Colonic mucosa (tissue), 4 donors: ENCODE measurements at regions not wholly inside any gene's neighbourhood (a gene's known extent, or its start where the extent isn't known, plus 50 kb on each side); places are given as distances from the start of the nearest gene placed in this dataset.

Experiments used
- DNase-seq: peaks from one replicate; pipeline ENCODE4 v3.0.0-alpha.2; 2020
- H3K27ac ChIP-seq: fragments of 200-600 bp; one replicate; pipeline ENCODE4 v1.8.0; 2021
- H3K27me3 ChIP-seq: fragments of 200-600 bp; one replicate; pipeline ENCODE4 v1.8.0; 2021
- H3K36me3 ChIP-seq: fragments of 200-600 bp; one replicate; pipeline ENCODE4 v1.8.0; 2021
- H3K4me1 ChIP-seq: fragments of 200-600 bp; one replicate; pipeline ENCODE4 v1.8.0; 2021; ENCODE audit warnings: mild to moderate bottlenecking
- H3K4me3 ChIP-seq: fragments of 200-600 bp; one replicate; pipeline ENCODE4 v1.8.0; 2021
- H3K9ac ChIP-seq, 2 donors: one replicate each; pipeline ENCODE4 v1.7.0; 2013; ENCODE audit warnings: control low read depth in 2 of 2, low read depth in 2 of 2, low read length in 2 of 2
- H3K9me3 ChIP-seq: fragments of 200-600 bp; one replicate; pipeline ENCODE4 v1.8.0; 2021
- CTCF ChIP-seq: fragments of 200-600 bp; IDR thresholded peaks from one replicate; pipeline ENCODE4 v1.8.0; 2022; ENCODE audit warnings: antibody characterized with exemption, mild to moderate bottlenecking
- intact Hi-C: fragments of 100-400 bp; cut with DNase I; formaldehyde crosslinking; loops from one replicate; pipeline ENCODE4 v1.14.1; 2022
- donor health status: healthy.
- donor health status: DM: no; HTN: no; CAD: no.
- donor health status: DM: no; HTN: no; CAD: no.

- Histone ChIP-seq H3K9me3 (no peaks in the 10 kb centered on the region), H3K27ac (no peak overlapping the region), H3K9ac (no peak overlapping the region), H3K4me3 (no peak overlapping the region), H3K36me3 (no peaks in the 10 kb centered on the region), H3K27me3 (no peaks in the 10 kb centered on the region), H3K4me1 (no peaks in the 10 kb centered on the region)
- intact Hi-C loops: no loop called here
- no peak for DNase-seq
- no peak for TF ChIP-seq CTCF
Measured at GRCh38 chr22:49152127-49152938, 675.3 kb downstream of the BRD1 start.

GRCh38 chr22:49151256-49152126 is 676.2 kb downstream of the BRD1 start:
- H3K4me3 ChIP-seq: no peak overlapping the region
- no peak for TF ChIP-seq CTCF
- no peak overlapping the region for H3K9ac ChIP-seq
- H3K9me3 ChIP-seq: no peaks in the 10 kb centered on the region
- H3K27ac ChIP-seq: no peak overlapping the region
- no peak for DNase-seq
- no peaks in the 10 kb centered on the region for H3K4me1 ChIP-seq
- intact Hi-C loops: no loop called here
- no peaks in the 10 kb centered on the region for H3K36me3 ChIP-seq
- H3K27me3 ChIP-seq: no peaks in the 10 kb centered on the region

- Histone ChIP-seq H3K4me1 (no peaks in the 10 kb centered on the region), H3K27ac (no peak overlapping the region), H3K9ac (no peak overlapping the region), H3K27me3 (no peaks in the 10 kb centered on the region), H3K9me3 (no peaks in the 10 kb centered on the region), H3K4me3 (no peak overlapping the region), H3K36me3 (no peaks in the 10 kb centered on the region)
- intact Hi-C loops: no loop called here
- DNase-seq: no peak
- TF ChIP-seq CTCF: no peak
Measured at GRCh38 chr22:49150801-49151221, 676.9 kb downstream of the BRD1 start.

- intact Hi-C loops: no loop called here
Measured at GRCh38 chr22:49149721-49150608, 677.7 kb downstream of the BRD1 start.

More at GRCh38 chr22:49149721-49150608, 677.7 kb downstream of the BRD1 start:
- no peaks in the 10 kb centered on the region for H3K27me3 ChIP-seq
- H3K9me3 ChIP-seq: no peaks in the 10 kb centered on the region
- TF ChIP-seq CTCF: no peak
- no peak overlapping the region for H3K9ac ChIP-seq
- DNase-seq: no peak
- H3K27ac ChIP-seq: no peak overlapping the region
- H3K36me3 ChIP-seq: no peaks in the 10 kb centered on the region
- H3K4me1 ChIP-seq: no peaks in the 10 kb centered on the region
- H3K4me3 ChIP-seq: no peak overlapping the region
